ENCODE measurements at regions not wholly inside any gene's neighbourhood (a gene's known extent, or its start where the extent isn't known, plus 50 kb on each side); places are given as distances from the start of the nearest gene placed in this dataset.

DNA sequence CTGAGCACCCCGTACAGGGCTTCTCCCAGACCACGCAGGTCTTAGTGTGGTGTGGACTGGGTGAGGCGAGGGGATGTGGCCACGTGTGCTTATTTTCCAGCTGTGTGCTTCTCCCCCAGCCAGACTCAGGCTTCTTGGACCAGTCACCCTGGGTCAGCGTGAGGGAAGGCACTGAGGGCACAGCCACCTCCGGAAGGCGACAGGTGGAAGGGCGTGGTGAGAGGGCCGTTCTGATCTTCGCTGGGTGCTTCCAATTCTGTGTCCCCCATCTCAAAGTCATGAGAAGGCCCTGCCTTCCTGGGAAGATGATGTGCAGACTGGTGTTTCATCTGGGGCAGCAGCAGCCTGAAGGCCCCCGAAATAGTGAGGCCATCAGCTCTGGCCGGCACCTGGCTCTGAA, 169.7 kb upstream of the MYCN start:
- TF ChIP-seq SPI1 (IDR thresholded peaks at IDR 0.05; ENCODE audit: low read depth, low read length) (no peak), TAF1 (IDR thresholded peaks at IDR 0.05; ENCODE audit: low read depth, low read length) (no peak), POLR2AphosphoS5 (IDR thresholded peaks at IDR 0.05; ENCODE audit: low read depth, low read length) (no peak), POLR2A (IDR thresholded peaks at IDR 0.05; ENCODE audit: low read depth, low read length) (no peak), PAX5 (IDR thresholded peaks at IDR 0.05; ENCODE audit: insufficient read depth, low read length, severe bottlenecking) (no peak), POU2F2 (IDR thresholded peaks at IDR 0.05; ENCODE audit: low read depth, low read length) (no peak)
- FAIRE-seq: no peak
- no peak for DNase-seq (ENCODE audit: insufficient read length, low spot score)

DNA sequence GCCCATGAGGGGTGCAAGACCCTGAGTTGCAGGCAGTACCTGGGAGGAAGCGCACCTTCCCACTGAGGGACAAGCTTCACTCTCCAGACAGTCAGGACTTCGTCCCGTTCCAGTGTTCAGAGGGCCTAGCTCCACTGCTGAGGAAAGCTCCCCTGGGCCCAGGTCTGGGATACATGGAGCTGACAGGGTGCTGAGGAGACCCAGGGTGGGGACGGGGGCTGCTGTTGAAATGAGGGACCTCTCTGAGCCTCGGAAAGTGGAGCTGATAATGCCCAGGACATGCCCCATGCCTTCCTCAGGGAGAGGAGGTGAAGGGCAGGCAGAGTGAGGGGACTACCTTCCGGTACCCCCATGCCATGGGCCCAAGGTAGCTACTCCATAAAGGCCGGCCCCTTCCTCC, 169.2 kb upstream of the MYCN start:
- FAIRE-seq (no peak), DNase-seq (ENCODE audit: insufficient read length, low spot score) (no peak)
- no peak for TF ChIP-seq POLR2AphosphoS5 (IDR thresholded peaks at IDR 0.05; ENCODE audit: low read depth, low read length)
- no peak for TF ChIP-seq POU2F2 (IDR thresholded peaks at IDR 0.05; ENCODE audit: low read depth, low read length)
- TF ChIP-seq PAX5 (IDR thresholded peaks at IDR 0.05; ENCODE audit: insufficient read depth, low read length, severe bottlenecking): no peak
- TF ChIP-seq TAF1 (IDR thresholded peaks at IDR 0.05; ENCODE audit: low read depth, low read length): no peak
- no peak for TF ChIP-seq SPI1 (IDR thresholded peaks at IDR 0.05; ENCODE audit: low read depth, low read length)
- TF ChIP-seq POLR2A (IDR thresholded peaks at IDR 0.05; ENCODE audit: low read depth, low read length): no peak

DNA sequence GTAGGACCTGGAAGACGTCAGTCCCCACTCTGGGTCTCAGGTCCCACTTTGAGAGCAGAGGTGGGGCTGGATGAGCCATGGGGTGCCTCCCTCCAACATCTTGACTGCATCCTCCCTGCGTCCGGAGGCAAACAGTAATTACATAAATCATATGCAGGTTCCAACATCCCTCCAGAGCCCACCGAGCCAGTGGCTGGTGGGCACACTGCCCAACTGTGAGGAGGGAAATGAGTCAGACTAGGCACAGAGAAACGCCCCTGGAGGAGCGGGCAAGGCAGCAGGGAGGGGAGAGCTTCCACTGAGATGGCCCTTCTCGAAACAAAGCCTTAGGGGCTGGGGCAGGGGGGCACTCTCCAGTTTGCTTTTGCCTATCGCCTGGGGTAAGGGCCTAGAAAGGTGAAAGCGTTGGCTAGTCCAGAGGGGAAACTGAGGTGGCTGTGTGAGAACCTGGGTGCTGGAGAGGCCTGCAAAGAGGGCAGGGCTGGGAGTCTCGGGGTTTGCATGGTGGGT, 168.2 kb upstream of the MYCN start:
- no peak for FAIRE-seq
- no peak for TF ChIP-seq TAF1 (IDR thresholded peaks at IDR 0.05; ENCODE audit: low read depth, low read length)
- TF ChIP-seq POU2F2 (IDR thresholded peaks at IDR 0.05; ENCODE audit: low read depth, low read length): no peak
- no peak for TF ChIP-seq SPI1 (IDR thresholded peaks at IDR 0.05; ENCODE audit: low read depth, low read length)
- no peak for TF ChIP-seq POLR2AphosphoS5 (IDR thresholded peaks at IDR 0.05; ENCODE audit: low read depth, low read length)
- TF ChIP-seq POLR2A (IDR thresholded peaks at IDR 0.05; ENCODE audit: low read depth, low read length): no peak
- no peak for TF ChIP-seq PAX5 (IDR thresholded peaks at IDR 0.05; ENCODE audit: insufficient read depth, low read length, severe bottlenecking)

DNA sequence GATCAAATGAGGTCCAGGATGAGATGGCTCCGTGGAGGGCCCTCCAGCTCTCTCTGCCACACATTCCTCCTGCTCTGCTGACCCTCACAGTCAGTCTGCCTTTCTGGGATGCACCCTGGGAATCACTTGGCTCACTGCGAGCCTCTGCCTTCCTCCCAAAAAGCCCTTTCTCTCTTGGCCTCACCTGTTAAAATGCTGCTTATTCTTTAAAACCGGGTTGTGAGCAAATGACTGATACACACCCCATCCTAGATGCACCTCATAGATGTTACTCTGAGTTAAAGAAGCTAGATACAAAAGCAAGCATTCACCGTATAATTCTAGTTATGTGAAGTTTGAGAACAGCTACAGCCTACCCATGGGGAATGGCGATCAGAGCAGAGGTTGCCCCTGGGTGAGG, 167.7 kb upstream of the MYCN start:
- DNase-seq (ENCODE audit: insufficient read length, low spot score): no peak
- no peak for FAIRE-seq
- TF ChIP-seq PAX5 (IDR thresholded peaks at IDR 0.05; ENCODE audit: insufficient read depth, low read length, severe bottlenecking): no peak
- TF ChIP-seq POLR2AphosphoS5 (IDR thresholded peaks at IDR 0.05; ENCODE audit: low read depth, low read length): no peak
- no peak for TF ChIP-seq POU2F2 (IDR thresholded peaks at IDR 0.05; ENCODE audit: low read depth, low read length)
- TF ChIP-seq SPI1 (IDR thresholded peaks at IDR 0.05; ENCODE audit: low read depth, low read length): no peak
- TF ChIP-seq TAF1 (IDR thresholded peaks at IDR 0.05; ENCODE audit: low read depth, low read length): no peak
- TF ChIP-seq POLR2A (IDR thresholded peaks at IDR 0.05; ENCODE audit: low read depth, low read length): no peak

More for the DNA sequence above, 168.2 kb upstream of the MYCN start:
- DNase-seq (ENCODE audit: insufficient read length, low spot score): no peak

DNA sequence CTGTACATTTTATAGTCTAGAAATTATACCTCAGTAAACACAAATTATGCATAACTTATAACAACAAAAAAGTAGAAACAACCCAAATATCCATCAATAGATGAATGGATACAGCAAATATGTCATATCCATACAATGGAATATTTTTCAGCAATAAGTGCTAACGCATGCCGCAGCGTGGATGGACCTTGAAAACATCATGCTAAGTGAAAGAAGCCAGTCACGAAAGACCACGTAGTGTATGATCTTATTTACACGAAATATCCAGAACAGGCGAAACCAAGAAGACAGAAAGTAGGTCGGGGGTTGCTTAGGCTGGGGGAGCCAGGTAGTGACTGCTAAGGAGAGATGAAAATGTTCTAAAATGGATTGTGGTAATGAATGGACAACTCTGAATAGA, 167.1 kb upstream of the MYCN start:
- DNase-seq (ENCODE audit: insufficient read length, low spot score) (no peak), FAIRE-seq (no peak)
- no peak for TF ChIP-seq POLR2AphosphoS5 (IDR thresholded peaks at IDR 0.05; ENCODE audit: low read depth, low read length)
- TF ChIP-seq POU2F2 (IDR thresholded peaks at IDR 0.05; ENCODE audit: low read depth, low read length): no peak
- no peak for TF ChIP-seq SPI1 (IDR thresholded peaks at IDR 0.05; ENCODE audit: low read depth, low read length)
- TF ChIP-seq PAX5 (IDR thresholded peaks at IDR 0.05; ENCODE audit: insufficient read depth, low read length, severe bottlenecking): no peak
- TF ChIP-seq POLR2A (IDR thresholded peaks at IDR 0.05; ENCODE audit: low read depth, low read length): no peak
- TF ChIP-seq TAF1 (IDR thresholded peaks at IDR 0.05; ENCODE audit: low read depth, low read length): no peak

DNA sequence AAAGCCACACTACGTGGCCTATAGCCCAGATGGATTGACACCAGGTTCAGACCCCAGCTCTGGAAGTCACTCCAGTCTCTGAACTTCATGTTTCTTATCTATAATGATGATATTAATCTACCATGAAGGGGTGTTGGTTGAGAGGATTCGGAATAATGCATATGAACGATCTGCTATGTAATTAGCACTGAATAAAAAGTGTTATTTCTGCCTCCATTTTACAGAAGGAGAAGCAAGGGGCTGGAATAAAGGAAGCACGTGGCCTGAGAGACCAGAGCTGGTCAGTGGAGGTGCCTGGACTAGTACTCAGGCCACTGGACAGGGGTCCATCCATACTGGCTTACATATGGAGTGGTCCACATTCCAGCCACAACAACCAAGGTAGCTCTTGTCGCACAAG, 166.5 kb upstream of the MYCN start:
- no peak for TF ChIP-seq PAX5 (IDR thresholded peaks at IDR 0.05; ENCODE audit: insufficient read depth, low read length, severe bottlenecking)
- TF ChIP-seq POU2F2 (IDR thresholded peaks at IDR 0.05; ENCODE audit: low read depth, low read length): no peak
- TF ChIP-seq POLR2AphosphoS5 (IDR thresholded peaks at IDR 0.05; ENCODE audit: low read depth, low read length): no peak
- no peak for TF ChIP-seq SPI1 (IDR thresholded peaks at IDR 0.05; ENCODE audit: low read depth, low read length)
- TF ChIP-seq POLR2A (IDR thresholded peaks at IDR 0.05; ENCODE audit: low read depth, low read length): no peak
- TF ChIP-seq TAF1 (IDR thresholded peaks at IDR 0.05; ENCODE audit: low read depth, low read length): no peak
- DNase-seq (ENCODE audit: insufficient read length, low spot score): no peak
- FAIRE-seq: no peak

DNA sequence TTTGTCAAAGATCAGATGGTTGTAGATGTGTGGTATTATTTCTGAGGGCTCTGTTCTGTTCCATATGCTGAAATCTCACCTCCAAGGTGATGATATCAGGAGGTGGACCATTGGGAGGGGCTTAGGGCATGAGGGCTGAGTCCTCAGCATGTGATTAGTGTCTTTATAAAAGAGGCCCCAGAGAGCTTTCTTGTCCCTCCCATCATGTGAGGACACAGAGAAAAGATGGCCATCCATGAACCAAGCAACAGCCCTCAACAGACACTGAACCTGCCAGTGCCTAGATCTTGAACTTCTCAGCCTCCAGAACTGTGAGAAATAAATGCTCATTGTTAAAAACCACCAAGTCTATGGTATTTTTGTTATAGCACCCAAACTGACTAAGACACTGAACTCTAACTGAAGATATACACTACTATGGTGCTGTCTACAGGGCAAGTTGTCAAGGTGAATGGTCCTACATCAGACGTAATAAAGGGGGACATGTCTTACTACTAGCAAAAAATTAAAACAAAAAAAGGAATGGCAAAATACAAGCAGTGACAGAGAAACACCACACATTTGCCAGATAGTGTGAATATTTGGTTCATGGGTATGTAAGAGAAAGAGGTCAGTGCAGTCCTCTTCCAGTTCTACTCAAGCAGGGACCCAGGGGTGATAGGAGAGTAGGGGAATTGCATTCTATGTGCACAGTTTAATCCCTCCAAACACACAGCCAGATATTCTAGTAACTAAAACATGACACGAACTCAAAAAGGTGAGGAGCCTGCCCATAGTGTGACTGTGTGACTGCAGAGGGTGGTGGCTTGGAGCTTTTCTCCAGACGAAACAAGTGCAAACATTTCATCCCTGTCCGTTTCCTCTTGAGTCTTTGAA, 164.4 kb upstream of the MYCN start:
- TF ChIP-seq PAX5 (IDR thresholded peaks at IDR 0.05; ENCODE audit: insufficient read depth, low read length, severe bottlenecking) (no peak), POU2F2 (IDR thresholded peaks at IDR 0.05; ENCODE audit: low read depth, low read length) (no peak), POLR2A (IDR thresholded peaks at IDR 0.05; ENCODE audit: low read depth, low read length) (no peak), TAF1 (IDR thresholded peaks at IDR 0.05; ENCODE audit: low read depth, low read length) (no peak), POLR2AphosphoS5 (IDR thresholded peaks at IDR 0.05; ENCODE audit: low read depth, low read length) (no peak), SPI1 (IDR thresholded peaks at IDR 0.05; ENCODE audit: low read depth, low read length) (no peak)
- FAIRE-seq (no peak), DNase-seq (ENCODE audit: insufficient read length, low spot score) (no peak)

DNA sequence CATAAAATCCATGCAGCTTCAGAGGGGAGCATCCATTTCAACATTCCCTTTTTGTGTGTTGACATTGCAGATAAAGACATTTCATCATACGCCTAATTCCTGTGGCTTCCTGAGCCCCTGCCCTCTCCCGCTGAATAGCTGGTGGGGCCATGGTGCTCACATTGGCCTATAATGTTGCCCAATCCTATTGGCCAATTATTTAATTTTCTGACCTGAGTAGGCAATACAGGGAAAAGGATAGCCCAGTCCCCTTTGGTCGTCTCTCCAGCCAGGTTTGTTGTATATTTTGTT, 163.8 kb upstream of the MYCN start:
- TF ChIP-seq POU2F2 (IDR thresholded peaks at IDR 0.05; ENCODE audit: low read depth, low read length): no peak
- no peak for TF ChIP-seq POLR2AphosphoS5 (IDR thresholded peaks at IDR 0.05; ENCODE audit: low read depth, low read length)
- no peak for TF ChIP-seq PAX5 (IDR thresholded peaks at IDR 0.05; ENCODE audit: insufficient read depth, low read length, severe bottlenecking)
- no peak for TF ChIP-seq POLR2A (IDR thresholded peaks at IDR 0.05; ENCODE audit: low read depth, low read length)
- no peak for TF ChIP-seq TAF1 (IDR thresholded peaks at IDR 0.05; ENCODE audit: low read depth, low read length)
- no peak for TF ChIP-seq SPI1 (IDR thresholded peaks at IDR 0.05; ENCODE audit: low read depth, low read length)
- FAIRE-seq (no peak), DNase-seq (ENCODE audit: insufficient read length, low spot score) (no peak)

DNA sequence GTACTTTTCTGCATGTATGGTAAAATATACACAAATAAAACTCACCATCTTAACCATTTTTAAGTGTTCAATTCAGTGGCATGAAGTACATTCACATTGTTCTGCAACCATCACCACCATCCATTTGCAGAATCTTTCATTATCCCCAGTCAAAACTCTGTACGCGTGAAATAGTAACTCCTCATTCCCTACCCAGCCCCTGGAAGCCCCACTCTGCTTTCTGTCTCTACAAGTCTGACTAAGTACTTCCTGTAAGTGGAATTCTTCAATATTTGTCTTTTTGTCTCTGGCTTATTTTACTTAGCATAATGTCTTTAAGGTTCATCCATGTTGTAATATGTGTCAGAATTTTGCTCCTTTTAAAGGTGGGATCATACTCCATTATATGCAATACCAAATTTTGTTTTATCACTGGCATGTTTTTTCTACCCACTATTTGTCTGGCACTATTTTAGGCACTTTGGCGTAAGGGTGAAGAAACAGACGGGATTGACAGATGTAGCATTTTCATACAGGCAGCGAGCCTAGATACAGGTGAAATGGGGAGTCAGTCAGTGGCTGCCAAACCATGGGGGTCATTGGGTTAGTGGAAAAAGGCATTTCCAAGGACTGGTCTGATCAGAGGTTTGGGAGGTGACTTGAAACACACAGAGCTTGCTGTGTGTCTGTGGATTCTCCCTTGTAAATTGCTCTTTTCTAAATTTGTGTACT, 163.2 kb upstream of the MYCN start:
- TF ChIP-seq POLR2AphosphoS5 (IDR thresholded peaks at IDR 0.05; ENCODE audit: low read depth, low read length): no peak
- no peak for TF ChIP-seq POU2F2 (IDR thresholded peaks at IDR 0.05; ENCODE audit: low read depth, low read length)
- no peak for TF ChIP-seq POLR2A (IDR thresholded peaks at IDR 0.05; ENCODE audit: low read depth, low read length)
- TF ChIP-seq SPI1 (IDR thresholded peaks at IDR 0.05; ENCODE audit: low read depth, low read length): no peak
- no peak for TF ChIP-seq PAX5 (IDR thresholded peaks at IDR 0.05; ENCODE audit: insufficient read depth, low read length, severe bottlenecking)
- TF ChIP-seq TAF1 (IDR thresholded peaks at IDR 0.05; ENCODE audit: low read depth, low read length): no peak
- DNase-seq (ENCODE audit: insufficient read length, low spot score): no peak

More for the DNA sequence above, 163.2 kb upstream of the MYCN start:
- FAIRE-seq: no peak
